ENCODE measurements at regions not wholly inside any gene's neighbourhood (a gene's known extent, or its start where the extent isn't known, plus 50 kb on each side); places are given as distances from the start of the nearest gene placed in this dataset.

- TF ChIP-seq, protein P1, sequence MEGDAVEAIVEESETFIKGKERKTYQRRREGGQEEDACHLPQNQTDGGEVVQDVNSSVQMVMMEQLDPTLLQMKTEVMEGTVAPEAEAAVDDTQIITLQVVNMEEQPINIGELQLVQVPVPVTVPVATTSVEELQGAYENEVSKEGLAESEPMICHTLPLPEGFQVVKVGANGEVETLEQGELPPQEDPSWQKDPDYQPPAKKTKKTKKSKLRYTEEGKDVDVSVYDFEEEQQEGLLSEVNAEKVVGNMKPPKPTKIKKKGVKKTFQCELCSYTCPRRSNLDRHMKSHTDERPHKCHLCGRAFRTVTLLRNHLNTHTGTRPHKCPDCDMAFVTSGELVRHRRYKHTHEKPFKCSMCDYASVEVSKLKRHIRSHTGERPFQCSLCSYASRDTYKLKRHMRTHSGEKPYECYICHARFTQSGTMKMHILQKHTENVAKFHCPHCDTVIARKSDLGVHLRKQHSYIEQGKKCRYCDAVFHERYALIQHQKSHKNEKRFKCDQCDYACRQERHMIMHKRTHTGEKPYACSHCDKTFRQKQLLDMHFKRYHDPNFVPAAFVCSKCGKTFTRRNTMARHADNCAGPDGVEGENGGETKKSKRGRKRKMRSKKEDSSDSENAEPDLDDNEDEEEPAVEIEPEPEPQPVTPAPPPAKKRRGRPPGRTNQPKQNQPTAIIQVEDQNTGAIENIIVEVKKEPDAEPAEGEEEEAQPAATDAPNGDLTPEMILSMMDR (IDR thresholded peaks at IDR 0.05; ENCODE audit: extremely low read depth, missing control alignments), result no peak
- no peak for DNase-seq (ENCODE audit: low spot score)
Observed at GRCh38 chr11:13868710-13869397, 93.7 kb upstream of the SPON1 start.

DNA sequence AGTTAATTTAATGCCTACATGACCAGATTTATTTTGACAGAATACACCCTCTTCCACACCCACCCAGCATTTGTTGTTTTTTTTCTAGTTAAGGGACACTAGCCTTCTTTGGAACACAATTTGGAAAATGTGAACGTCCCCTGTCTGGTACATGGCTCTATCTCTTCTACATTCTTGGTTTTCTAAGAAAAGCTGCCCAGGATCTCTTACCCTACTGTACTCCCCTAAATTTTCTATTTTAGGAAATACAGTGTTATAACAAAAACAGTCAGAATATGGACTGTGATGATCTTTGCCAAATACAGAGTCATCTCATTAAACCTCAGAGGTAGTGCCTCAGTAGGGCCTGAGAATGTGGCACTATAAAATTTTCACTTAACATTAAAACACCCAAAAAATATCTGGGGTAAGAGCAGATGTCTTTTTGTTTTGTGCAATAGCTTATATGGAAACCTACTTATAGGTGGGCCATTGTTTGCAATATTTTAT is 93.1 kb upstream of the SPON1 start:
- no peak for DNase-seq (ENCODE audit: low spot score)
- TF ChIP-seq, protein P1 (IDR thresholded peaks at IDR 0.05; ENCODE audit: extremely low read depth, missing control alignments), result no peak

DNA sequence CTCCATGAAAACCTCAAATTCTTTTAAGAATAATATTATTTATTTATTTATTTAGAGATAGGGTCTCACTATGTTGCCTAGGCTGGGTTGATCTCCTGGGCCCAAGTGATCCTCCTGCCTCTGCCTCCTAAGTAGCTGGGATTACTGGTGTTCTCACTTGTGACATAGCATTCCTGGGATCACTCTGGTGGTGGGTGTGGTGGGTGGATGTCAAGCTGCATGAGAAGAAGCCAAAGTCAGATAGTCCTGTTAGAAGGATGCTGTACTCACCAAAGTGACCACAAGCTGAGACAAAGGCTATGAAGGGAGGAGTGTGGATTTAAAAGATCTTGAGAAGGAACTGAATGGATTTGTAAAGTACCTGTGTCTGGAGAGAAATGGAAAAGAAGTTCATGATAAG is 87.9 kb upstream of the SPON1 start:
- TF ChIP-seq, protein P1 (IDR thresholded peaks at IDR 0.05; ENCODE audit: extremely low read depth, missing control alignments), result no peak
- no peak for DNase-seq (ENCODE audit: low spot score)

DNA sequence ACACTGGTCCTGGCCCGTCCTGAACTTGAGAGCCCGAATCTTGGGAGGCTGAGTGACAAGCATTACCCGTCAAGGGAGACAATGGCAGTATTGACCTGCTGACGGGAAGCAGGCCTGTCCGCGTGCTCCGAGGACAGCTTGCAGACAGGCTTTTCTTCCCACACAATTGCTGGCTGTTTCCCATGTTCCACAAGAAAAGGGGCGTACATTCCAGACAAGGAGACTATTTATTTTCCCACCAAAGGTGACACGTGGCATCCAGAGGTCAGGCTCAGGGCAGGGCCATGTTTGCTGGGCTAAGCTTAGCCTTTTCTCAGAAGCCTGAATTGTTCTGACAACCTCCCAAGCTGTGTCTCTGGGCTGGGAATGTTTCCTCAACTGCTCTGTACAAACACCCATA is 86.9 kb upstream of the SPON1 start:
- DNase-seq (ENCODE audit: low spot score), result no peak
- TF ChIP-seq, protein P1 (IDR thresholded peaks at IDR 0.05; ENCODE audit: extremely low read depth, missing control alignments), result no peak

DNA sequence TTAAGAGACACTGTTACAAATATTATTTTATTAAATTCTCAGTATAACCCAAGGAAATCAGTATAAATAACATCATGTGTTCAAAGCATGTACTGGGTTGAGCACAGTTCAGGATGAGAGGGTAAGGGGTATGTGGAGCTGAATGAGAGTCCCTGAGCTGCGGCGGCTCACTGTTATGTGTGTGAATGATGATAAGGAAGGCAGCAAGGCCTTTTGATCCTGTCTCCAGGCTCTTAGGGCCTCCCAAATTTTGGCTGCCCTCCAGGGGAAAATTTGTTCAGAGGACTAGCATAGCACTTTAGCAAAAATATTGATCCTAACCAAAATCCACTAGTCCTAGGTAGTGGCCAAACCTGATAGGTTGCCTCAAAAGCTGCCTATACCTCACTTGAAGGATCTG is 86.1 kb upstream of the SPON1 start:
- TF ChIP-seq, protein P1 (IDR thresholded peaks at IDR 0.05; ENCODE audit: extremely low read depth, missing control alignments), result no peak
- no peak for DNase-seq (ENCODE audit: low spot score)

DNA sequence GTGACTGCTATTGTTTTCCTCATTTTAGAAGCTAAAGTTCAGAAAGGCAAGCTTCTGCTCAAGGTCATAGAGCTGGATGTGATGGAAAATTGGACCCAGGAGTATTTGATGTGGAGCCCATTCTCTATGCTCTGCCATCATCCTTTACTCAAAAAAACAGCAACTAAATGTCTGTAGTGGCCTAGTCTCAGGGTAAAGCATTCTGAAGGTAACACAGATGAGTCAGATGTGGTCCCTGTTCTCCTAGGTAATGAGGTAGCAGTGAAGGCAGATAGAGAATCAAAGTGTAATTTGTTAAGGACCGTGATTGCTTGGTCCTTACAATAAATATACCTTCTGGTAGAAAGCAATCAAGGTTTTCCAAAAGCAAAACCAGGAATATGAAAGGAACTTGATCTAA is 84.4 kb upstream of the SPON1 start:
- DNase-seq (ENCODE audit: low spot score), result no peak
- TF ChIP-seq, protein P1 (IDR thresholded peaks at IDR 0.05; ENCODE audit: extremely low read depth, missing control alignments), result no peak

DNA sequence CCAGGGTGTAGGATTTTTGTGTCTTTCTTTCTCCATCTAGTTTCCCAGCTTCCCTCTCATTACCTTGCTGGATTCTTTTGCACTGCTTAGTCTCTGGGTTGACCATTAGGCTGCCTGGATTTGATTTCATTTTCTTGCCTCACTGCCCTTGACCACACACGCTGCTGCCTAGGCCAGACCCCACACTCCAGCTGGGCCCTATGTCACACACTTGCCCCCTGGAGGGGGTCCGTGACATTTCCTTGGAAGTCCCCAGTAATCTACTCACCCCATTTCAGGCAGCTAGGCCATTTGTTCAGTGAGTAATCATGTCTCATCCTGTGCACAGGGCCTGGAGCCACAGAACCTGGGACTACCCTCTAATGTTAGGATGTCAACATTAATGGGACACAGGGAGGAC is 81.9 kb upstream of the SPON1 start:
- no peak for DNase-seq (ENCODE audit: low spot score)
- TF ChIP-seq, protein P1 (IDR thresholded peaks at IDR 0.05; ENCODE audit: extremely low read depth, missing control alignments), result no peak
